PC-3 (cell line): ENCODE measurements at regions not wholly inside any gene's neighbourhood (a gene's known extent, or its start where the extent isn't known, plus 50 kb on each side); places are given as distances from the start of the nearest gene placed in this dataset.

Source experiments
- EZH2 ChIP-seq: fragments of 300-600 bp; sonication (generic); IDR thresholded peaks from one replicate; pipeline ENCODE4 v1.6.1; 2017; ENCODE audit warnings: antibody characterized with exemption, mild to moderate bottlenecking, low read length; ENCODE audit not compliant: unreplicated experiment
- EZH2phosphoT487 ChIP-seq: fragments of 300-600 bp; sonication (generic); IDR thresholded peaks from 2 replicates; pipeline ENCODE4 v1.6.1; 2018; ENCODE audit warnings: mild to moderate bottlenecking, antibody characterized with exemption, low read length, borderline replicate concordance
- TF ChIP-seq, protein P1 (sequence below): fragments of 300-600 bp; sonication (generic); conservative IDR thresholded peaks from 2 replicates; pipeline ENCODE4 v1.5.1; 2017; ENCODE audit warnings: antibody characterized with exemption, low read depth, mild to moderate bottlenecking, low read length

GRCh38 chr15:36301947-36302346 lies 277.5 kb upstream of the CDIN1 start:
- TF ChIP-seq, protein P1, sequence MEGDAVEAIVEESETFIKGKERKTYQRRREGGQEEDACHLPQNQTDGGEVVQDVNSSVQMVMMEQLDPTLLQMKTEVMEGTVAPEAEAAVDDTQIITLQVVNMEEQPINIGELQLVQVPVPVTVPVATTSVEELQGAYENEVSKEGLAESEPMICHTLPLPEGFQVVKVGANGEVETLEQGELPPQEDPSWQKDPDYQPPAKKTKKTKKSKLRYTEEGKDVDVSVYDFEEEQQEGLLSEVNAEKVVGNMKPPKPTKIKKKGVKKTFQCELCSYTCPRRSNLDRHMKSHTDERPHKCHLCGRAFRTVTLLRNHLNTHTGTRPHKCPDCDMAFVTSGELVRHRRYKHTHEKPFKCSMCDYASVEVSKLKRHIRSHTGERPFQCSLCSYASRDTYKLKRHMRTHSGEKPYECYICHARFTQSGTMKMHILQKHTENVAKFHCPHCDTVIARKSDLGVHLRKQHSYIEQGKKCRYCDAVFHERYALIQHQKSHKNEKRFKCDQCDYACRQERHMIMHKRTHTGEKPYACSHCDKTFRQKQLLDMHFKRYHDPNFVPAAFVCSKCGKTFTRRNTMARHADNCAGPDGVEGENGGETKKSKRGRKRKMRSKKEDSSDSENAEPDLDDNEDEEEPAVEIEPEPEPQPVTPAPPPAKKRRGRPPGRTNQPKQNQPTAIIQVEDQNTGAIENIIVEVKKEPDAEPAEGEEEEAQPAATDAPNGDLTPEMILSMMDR: no peak
- TF ChIP-seq EZH2 (no peak), EZH2phosphoT487 (no peak)
